HEK293 (cell line): ENCODE measurements at regions not wholly inside any gene's neighbourhood (a gene's known extent, or its start where the extent isn't known, plus 50 kb on each side); places are given as distances from the start of the nearest gene placed in this dataset.

Experiments
- CTCF ChIA-PET: fragments of 350-600 bp; formaldehyde crosslinking; extraction: SDS; loops from one replicate; lab custom pipeline; 2021; ENCODE audit warnings: antibody characterized with exemption; lab: Yijun Ruan, JAX
- POLR2A ChIA-PET: fragments of 300-600 bp; formaldehyde crosslinking; extraction: SDS; loops from one replicate; lab custom pipeline; 2020; ENCODE audit warnings: antibody characterized with exemption, inconsistent platforms; lab: Yijun Ruan, JAX
- H3K27ac ChIP-seq: fragments of 200-500 bp; sonication (Bioruptor generic); 2 replicates; pipeline ENCODE4 v1.5.1; 2014; ENCODE audit warnings: low read depth, low read length, control low read depth, inconsistent platforms; ENCODE audit errors: extremely low read depth
- H3K36me3 ChIP-seq, 2 experiments: fragments of 200-500 bp in 1 of 2; sonication (Bioruptor generic) in 1 of 2; 1 replicate in 1 of 2; 2 replicates in 1 of 2; pipeline ENCODE4 v1.5.1; 2014 to 2017; ENCODE audit warnings: inconsistent platforms in 2 of 2, low read length in 2 of 2; ENCODE audit not compliant: control insufficient read depth in 2 of 2, insufficient read depth in 1 of 2
- H3K4me1 ChIP-seq: fragments of 200-500 bp; sonication (Bioruptor generic); 2 replicates; pipeline ENCODE4 v1.5.1; 2014; ENCODE audit warnings: mild to moderate bottlenecking, low read length, inconsistent platforms; ENCODE audit not compliant: control insufficient read depth, insufficient read depth
- H3K4me3 ChIP-seq: 2 replicates; pipeline ENCODE4 v1.5.1; 2011; ENCODE audit warnings: low read depth, mild to moderate bottlenecking, control low read depth, low read length, moderate library complexity
- H3K9me3 ChIP-seq: fragments of 200-500 bp; sonication (Bioruptor generic); 2 replicates; pipeline ENCODE4 v1.5.1; 2014; ENCODE audit warnings: low read depth, low read length, inconsistent platforms; ENCODE audit not compliant: control insufficient read depth, insufficient read depth
- BCL11A ChIP-seq: fragments of 450-650 bp; formaldehyde crosslinking; IDR thresholded peaks from 2 replicates; pipeline ENCODE4 v1.5.1; 2016; ENCODE audit warnings: low read depth, missing biosample characterization, missing genetic modification characterization
- CTCF ChIP-seq: fragments of 450-650 bp; formaldehyde crosslinking; IDR thresholded peaks from 2 replicates; pipeline ENCODE4 v1.5.1; 2016; ENCODE audit warnings: missing biosample characterization, missing genetic modification characterization
- FEZF1 ChIP-seq: fragments of 450-650 bp; formaldehyde crosslinking; IDR thresholded peaks from 2 replicates; pipeline ENCODE4 v1.5.1; 2016; ENCODE audit warnings: missing biosample characterization, missing genetic modification characterization
- HIC1 ChIP-seq: fragments of 450-650 bp; formaldehyde crosslinking; IDR thresholded peaks from 2 replicates; pipeline ENCODE4 v1.5.1; 2016; ENCODE audit warnings: missing biosample characterization, missing genetic modification characterization
- KLF1 ChIP-seq: fragments of 450-650 bp; formaldehyde crosslinking; IDR thresholded peaks from 2 replicates; pipeline ENCODE4 v1.5.1; 2016; ENCODE audit warnings: missing biosample characterization, missing genetic modification characterization
- KLF10 ChIP-seq: fragments of 450-650 bp; IDR thresholded peaks from 2 replicates; pipeline ENCODE4 v1.5.1; 2018; ENCODE audit warnings: missing biosample characterization, mild to moderate bottlenecking, missing genetic modification characterization
- KLF9 ChIP-seq: fragments of 450-650 bp; formaldehyde crosslinking; IDR thresholded peaks from 2 replicates; pipeline ENCODE4 v1.5.1; 2016; ENCODE audit warnings: missing biosample characterization, missing genetic modification characterization, low read depth
- OSR2 ChIP-seq: fragments of 450-650 bp; formaldehyde crosslinking; IDR thresholded peaks from 2 replicates; pipeline ENCODE4 v1.5.1; 2016; ENCODE audit warnings: missing biosample characterization, missing genetic modification characterization
- SETDB1 ChIP-seq: IDR thresholded peaks from one replicate; pipeline ENCODE4 v1.6.1; 2017; ENCODE audit warnings: mild to moderate bottlenecking, low read length, moderate library complexity, mixed read lengths; ENCODE audit not compliant: insufficient read length
- TRIM28 ChIP-seq: IDR thresholded peaks from 2 replicates; pipeline ENCODE4 v1.6.1; 2011; ENCODE audit warnings: low read length, control low read depth, borderline replicate concordance
- ZEB2 ChIP-seq: fragments of 450-650 bp; formaldehyde crosslinking; IDR thresholded peaks from 2 replicates; pipeline ENCODE4 v1.5.1; 2016; ENCODE audit warnings: missing biosample characterization, missing genetic modification characterization
- ZFHX2 ChIP-seq: fragments of 450-650 bp; formaldehyde crosslinking; conservative IDR thresholded peaks from 2 replicates; pipeline ENCODE4 v1.5.1; 2016; ENCODE audit warnings: missing biosample characterization, missing genetic modification characterization
- ZFP41 ChIP-seq: fragments of 450-650 bp; formaldehyde crosslinking; IDR thresholded peaks from 2 replicates; pipeline ENCODE4 v1.5.1; 2016; ENCODE audit warnings: missing biosample characterization, missing genetic modification characterization, borderline replicate concordance
- ZNF10 ChIP-seq: fragments of 450-650 bp; formaldehyde crosslinking; IDR thresholded peaks from 2 replicates; pipeline ENCODE4 v1.5.1; 2017; ENCODE audit warnings: missing biosample characterization, missing genetic modification characterization
- ZNF114 ChIP-seq: fragments of 450-650 bp; formaldehyde crosslinking; IDR thresholded peaks from 2 replicates; pipeline ENCODE4 v1.5.0; 2017; ENCODE audit warnings: missing biosample characterization, missing genetic modification characterization
- ZNF121 ChIP-seq: fragments of 450-650 bp; formaldehyde crosslinking; IDR thresholded peaks from 2 replicates; pipeline ENCODE4 v1.5.1; 2016; ENCODE audit warnings: missing biosample characterization, missing genetic modification characterization
- ZNF23 ChIP-seq: fragments of 450-650 bp; formaldehyde crosslinking; IDR thresholded peaks from 2 replicates; pipeline ENCODE4 v1.5.1; 2016; ENCODE audit warnings: missing biosample characterization, missing genetic modification characterization, borderline replicate concordance
- ZNF26 ChIP-seq: fragments of 450-650 bp; formaldehyde crosslinking; IDR thresholded peaks from 2 replicates; pipeline ENCODE4 v1.5.1; 2016; ENCODE audit warnings: missing biosample characterization, missing genetic modification characterization
- ZNF335 ChIP-seq: fragments of 450-650 bp; formaldehyde crosslinking; conservative IDR thresholded peaks from 2 replicates; pipeline ENCODE4 v1.5.1; 2016; ENCODE audit warnings: missing biosample characterization, missing genetic modification characterization
- ZNF354C ChIP-seq: fragments of 450-650 bp; formaldehyde crosslinking; IDR thresholded peaks from 2 replicates; pipeline ENCODE4 v1.5.1; 2016; ENCODE audit warnings: missing biosample characterization, missing genetic modification characterization, low read depth, borderline replicate concordance
- ZNF426 ChIP-seq: fragments of 450-650 bp; formaldehyde crosslinking; IDR thresholded peaks from 2 replicates; pipeline ENCODE4 v1.5.1; 2017; ENCODE audit warnings: missing biosample characterization, missing genetic modification characterization, mild to moderate bottlenecking, inconsistent platforms, moderate library complexity
- ZNF48 ChIP-seq: fragments of 450-650 bp; formaldehyde crosslinking; IDR thresholded peaks from 2 replicates; pipeline ENCODE4 v1.5.1; 2016; ENCODE audit warnings: missing biosample characterization, missing genetic modification characterization
- ZNF488 ChIP-seq: fragments of 450-650 bp; formaldehyde crosslinking; IDR thresholded peaks from 2 replicates; pipeline ENCODE4 v1.5.1; 2016; ENCODE audit warnings: missing biosample characterization, missing genetic modification characterization
- ZNF530 ChIP-seq: fragments of 450-650 bp; formaldehyde crosslinking; IDR thresholded peaks from 2 replicates; pipeline ENCODE4 v1.5.1; 2016; ENCODE audit warnings: low read depth, missing biosample characterization, missing genetic modification characterization
- ZNF555 ChIP-seq: fragments of 450-650 bp; formaldehyde crosslinking; conservative IDR thresholded peaks from 2 replicates; pipeline ENCODE4 v1.5.1; 2017; ENCODE audit warnings: missing biosample characterization, mild to moderate bottlenecking, missing genetic modification characterization, inconsistent platforms
- ZNF561 ChIP-seq: fragments of 450-650 bp; IDR thresholded peaks from 2 replicates; pipeline ENCODE4 v1.5.1; 2018; ENCODE audit warnings: missing biosample characterization, missing genetic modification characterization, borderline replicate concordance
- ZNF571 ChIP-seq: fragments of 450-650 bp; formaldehyde crosslinking; IDR thresholded peaks from 2 replicates; pipeline ENCODE4 v1.5.0; 2017; ENCODE audit warnings: missing biosample characterization, missing genetic modification characterization
- ZNF585B ChIP-seq: fragments of 450-650 bp; formaldehyde crosslinking; IDR thresholded peaks from 2 replicates; pipeline ENCODE4 v1.5.1; 2016; ENCODE audit warnings: missing biosample characterization, missing genetic modification characterization
- ZNF692 ChIP-seq: fragments of 450-650 bp; formaldehyde crosslinking; IDR thresholded peaks from 2 replicates; pipeline ENCODE4 v1.5.1; 2016; ENCODE audit warnings: missing biosample characterization, missing genetic modification characterization
- ZNF791 ChIP-seq: fragments of 450-650 bp; formaldehyde crosslinking; IDR thresholded peaks from 2 replicates; pipeline ENCODE4 v1.5.1; 2016; ENCODE audit warnings: missing biosample characterization, missing genetic modification characterization

GRCh38 chr15:46682969-46683791, 1034.1 kb upstream of the SEMA6D start:
- TF ChIP-seq ZNF121 (no peak), ZNF114 (tag by site-specific recombination) (no peak), OSR2 (tag by site-specific recombination) (no peak), ZNF426 (tag by site-specific recombination) (no peak), ZFP41 (tag by site-specific recombination) (no peak), ZNF26 (tag by site-specific recombination) (no peak), SETDB1 (no peak), KLF1 (tag by site-specific recombination) (no peak), ZEB2 (tag by site-specific recombination) (no peak), ZNF23 (tag by site-specific recombination) (no peak), ZNF571 (no peak), ZNF10 (no peak), TRIM28 (no peak), FEZF1 (tag by site-specific recombination) (no peak), ZNF561 (tag by site-specific recombination) (no peak)
- H3K4me1 ChIP-seq = no peaks in the 10 kb centered on the region
- no peaks in the 10 kb centered on the region for H3K36me3 ChIP-seq
- CTCF ChIA-PET = no interaction called here
- no peak overlapping the region for H3K27ac ChIP-seq
- POLR2A ChIA-PET = no interaction called here
- H3K9me3 ChIP-seq = no peaks in the 10 kb centered on the region
- no peak overlapping the region for H3K4me3 ChIP-seq

- ChIA-PET CTCF (no interaction called here), POLR2A (no interaction called here)
- H3K36me3 ChIP-seq = no peaks in the 10 kb centered on the region
- no peak overlapping the region for H3K27ac ChIP-seq
- no peaks in the 10 kb centered on the region for H3K9me3 ChIP-seq
- H3K4me1 ChIP-seq = no peaks in the 10 kb centered on the region
- H3K4me3 ChIP-seq = no peak overlapping the region
- no peak for TF ChIP-seq CTCF
- no peak for TF ChIP-seq ZNF555 (tag by site-specific recombination)
- TF ChIP-seq ZNF335 (tag by site-specific recombination) = no peak
- no peak for TF ChIP-seq KLF10
- no peak for TF ChIP-seq KLF9 (tag by site-specific recombination)
- TF ChIP-seq ZNF692 (tag by site-specific recombination) = no peak
- no peak for TF ChIP-seq ZNF530
- TF ChIP-seq ZNF354C = no peak
- TF ChIP-seq ZFHX2 (tag by site-specific recombination) = no peak
- no peak for TF ChIP-seq ZNF791
- no peak for TF ChIP-seq BCL11A
- no peak for TF ChIP-seq ZNF585B (tag by site-specific recombination)
- no peak for TF ChIP-seq HIC1 (tag by site-specific recombination)
- TF ChIP-seq ZNF48 (tag by site-specific recombination) = no peak
- no peak for TF ChIP-seq ZNF488 (tag by site-specific recombination)
Measured at GRCh38 chr15:46685096-46685495, 1032.2 kb upstream of the SEMA6D start.
